ENCODE measurements at regions not wholly inside any gene's neighbourhood (a gene's known extent, or its start where the extent isn't known, plus 50 kb on each side); places are given as distances from the start of the nearest gene placed in this dataset.

GRCh38 chr14:84726471-84726870 is 803.5 kb upstream of the FLRT2 start:
- TF ChIP-seq, protein P1, sequence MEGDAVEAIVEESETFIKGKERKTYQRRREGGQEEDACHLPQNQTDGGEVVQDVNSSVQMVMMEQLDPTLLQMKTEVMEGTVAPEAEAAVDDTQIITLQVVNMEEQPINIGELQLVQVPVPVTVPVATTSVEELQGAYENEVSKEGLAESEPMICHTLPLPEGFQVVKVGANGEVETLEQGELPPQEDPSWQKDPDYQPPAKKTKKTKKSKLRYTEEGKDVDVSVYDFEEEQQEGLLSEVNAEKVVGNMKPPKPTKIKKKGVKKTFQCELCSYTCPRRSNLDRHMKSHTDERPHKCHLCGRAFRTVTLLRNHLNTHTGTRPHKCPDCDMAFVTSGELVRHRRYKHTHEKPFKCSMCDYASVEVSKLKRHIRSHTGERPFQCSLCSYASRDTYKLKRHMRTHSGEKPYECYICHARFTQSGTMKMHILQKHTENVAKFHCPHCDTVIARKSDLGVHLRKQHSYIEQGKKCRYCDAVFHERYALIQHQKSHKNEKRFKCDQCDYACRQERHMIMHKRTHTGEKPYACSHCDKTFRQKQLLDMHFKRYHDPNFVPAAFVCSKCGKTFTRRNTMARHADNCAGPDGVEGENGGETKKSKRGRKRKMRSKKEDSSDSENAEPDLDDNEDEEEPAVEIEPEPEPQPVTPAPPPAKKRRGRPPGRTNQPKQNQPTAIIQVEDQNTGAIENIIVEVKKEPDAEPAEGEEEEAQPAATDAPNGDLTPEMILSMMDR (IDR thresholded peaks at IDR 0.05; ENCODE audit: poor library complexity, severe bottlenecking) = no peak
- Histone ChIP-seq H3K36me3 (ENCODE audit: low read depth) (no peaks in the 10 kb centered on the region), H3K4me3 (ENCODE audit: severe bottlenecking) (no peak overlapping the region), H3K4me1 (ENCODE audit: insufficient read depth, poor library complexity, severe bottlenecking) (no peaks in the 10 kb centered on the region), H3K27ac (ENCODE audit: poor library complexity, severe bottlenecking) (no peak overlapping the region), H3K9me3 (ENCODE audit: severe bottlenecking) (no peaks in the 10 kb centered on the region), H3K27me3 (ENCODE audit: insufficient read depth, poor library complexity, severe bottlenecking) (peaks cover 3% of the 10 kb centered on the region)
- DNase-seq (ENCODE audit: low spot score) = no peak
- no peak for ATAC-seq (ENCODE audit: low read depth)

- TF ChIP-seq, protein P1 (IDR thresholded peaks at IDR 0.05; ENCODE audit: poor library complexity, severe bottlenecking) = no peak
- Histone ChIP-seq H3K4me1 (ENCODE audit: insufficient read depth, poor library complexity, severe bottlenecking) (no peaks in the 10 kb centered on the region), H3K4me3 (ENCODE audit: severe bottlenecking) (no peak overlapping the region), H3K27ac (ENCODE audit: poor library complexity, severe bottlenecking) (no peak overlapping the region), H3K9me3 (ENCODE audit: severe bottlenecking) (no peaks in the 10 kb centered on the region), H3K36me3 (ENCODE audit: low read depth) (no peaks in the 10 kb centered on the region), H3K27me3 (ENCODE audit: insufficient read depth, poor library complexity, severe bottlenecking) (peaks cover 3% of the 10 kb centered on the region)
- no peak for ATAC-seq (ENCODE audit: low read depth)
- DNase-seq (ENCODE audit: low spot score) = no peak
Measured at GRCh38 chr14:84749191-84749955, 780.6 kb upstream of the FLRT2 start.

DNA sequence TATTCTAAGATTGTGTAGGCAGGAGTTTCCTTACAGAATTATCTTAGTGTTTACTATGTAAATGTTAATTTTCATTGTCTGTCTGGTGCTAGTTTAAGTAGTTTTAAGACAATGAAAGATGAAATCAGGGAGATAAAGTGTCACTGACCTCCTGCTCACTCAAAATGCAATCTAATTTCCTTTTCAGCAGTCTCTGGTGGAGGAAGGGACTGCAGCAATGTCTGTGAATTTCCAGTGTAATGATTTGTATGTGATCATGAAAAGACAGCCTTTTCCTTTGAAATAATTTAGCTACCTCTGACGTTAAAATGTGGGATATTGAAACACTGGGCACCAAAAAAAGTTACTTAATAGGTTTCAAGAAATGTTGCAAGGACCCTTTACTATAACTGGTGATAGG is 779.7 kb upstream of the FLRT2 start:
- Histone ChIP-seq H3K9me3 (ENCODE audit: severe bottlenecking) (no peaks in the 10 kb centered on the region), H3K4me3 (ENCODE audit: severe bottlenecking) (no peak overlapping the region), H3K4me1 (ENCODE audit: insufficient read depth, poor library complexity, severe bottlenecking) (no peaks in the 10 kb centered on the region), H3K27ac (ENCODE audit: poor library complexity, severe bottlenecking) (no peak overlapping the region), H3K27me3 (ENCODE audit: insufficient read depth, poor library complexity, severe bottlenecking) (peaks cover 3% of the 10 kb centered on the region), H3K36me3 (ENCODE audit: low read depth) (no peaks in the 10 kb centered on the region)
- no peak for DNase-seq (ENCODE audit: low spot score)
- ATAC-seq (ENCODE audit: low read depth) = no peak
- TF ChIP-seq, protein P1 (IDR thresholded peaks at IDR 0.05; ENCODE audit: poor library complexity, severe bottlenecking) = no peak

DNA sequence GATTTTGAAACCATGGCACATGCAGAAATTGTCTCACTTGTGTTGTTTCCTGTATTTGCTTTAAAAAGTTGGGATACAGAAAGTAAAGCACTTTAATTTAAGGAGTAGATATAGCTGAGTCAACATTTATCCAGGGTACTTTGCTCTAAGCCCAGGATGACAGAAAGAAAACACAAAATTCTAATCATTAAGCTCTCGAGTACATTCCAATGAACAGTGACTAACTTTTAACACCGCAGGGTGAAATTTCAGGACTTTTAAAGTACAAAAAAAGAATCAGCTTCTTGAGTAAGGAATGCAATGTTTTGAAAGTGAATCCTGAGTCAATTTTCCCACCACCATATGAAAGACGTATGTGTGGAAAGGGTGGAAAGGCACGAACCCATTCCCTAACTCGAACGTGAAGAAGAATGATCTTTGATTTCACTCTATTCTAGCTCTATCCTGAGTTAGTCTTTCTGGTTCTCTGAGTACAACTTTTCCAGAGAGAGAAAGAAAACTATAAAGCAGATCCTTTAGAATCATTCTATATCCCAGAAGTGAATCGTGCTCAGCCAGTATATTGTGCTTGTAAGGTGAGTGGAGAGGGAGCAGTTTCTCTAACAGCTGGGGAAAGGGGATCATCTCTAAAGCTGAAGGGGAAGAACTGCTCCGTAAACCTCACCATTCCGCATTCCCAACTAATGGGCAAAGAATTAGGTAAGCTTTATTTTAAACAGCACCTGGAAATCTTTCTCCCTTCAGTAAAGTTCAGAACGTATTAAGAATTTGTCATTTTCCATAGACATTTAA is 779.0 kb upstream of the FLRT2 start:
- no peaks in the 10 kb centered on the region for H3K36me3 ChIP-seq (ENCODE audit: low read depth)
- H3K9me3 ChIP-seq (ENCODE audit: severe bottlenecking) = no peaks in the 10 kb centered on the region
- H3K4me1 ChIP-seq (ENCODE audit: insufficient read depth, poor library complexity, severe bottlenecking) = no peaks in the 10 kb centered on the region
- no peak overlapping the region for H3K27ac ChIP-seq (ENCODE audit: poor library complexity, severe bottlenecking)
- H3K27me3 ChIP-seq (ENCODE audit: insufficient read depth, poor library complexity, severe bottlenecking) = peaks cover 3% of the 10 kb centered on the region
- H3K4me3 ChIP-seq (ENCODE audit: severe bottlenecking) = no peak overlapping the region
- peak; percentile 88 for ATAC-seq (ENCODE audit: low read depth)
- TF ChIP-seq, protein P1 (IDR thresholded peaks at IDR 0.05; ENCODE audit: poor library complexity, severe bottlenecking) = no peak
- no peak for DNase-seq (ENCODE audit: low spot score)

Measured in RWPE2 (cell line).